ENCODE measurements at regions not wholly inside any gene's neighbourhood (a gene's known extent, or its start where the extent isn't known, plus 50 kb on each side); places are given as distances from the start of the nearest gene placed in this dataset.
"Not testable (repeated sequence)": the region's sequence is repeated elsewhere in the genome, so short reads cannot be mapped to it uniquely, and the experiment has no call there.

- no peak for DNase-seq (ENCODE audit: low read depth in 2 of 2)
Observed at GRCh38 chr14:105659935-105660527, 133.6 kb downstream of the TMEM121 start.

GRCh38 chr14:105660816-105661531 lies 134.6 kb downstream of the TMEM121 start:
- DNase-seq (ENCODE audit: low read depth in 2 of 2): no peak

- not testable (repeated sequence) for DNase-seq (ENCODE audit: low read depth in 2 of 2)
Observed at GRCh38 chr14:105662043-105662442, 135.7 kb downstream of the TMEM121 start.

DNA sequence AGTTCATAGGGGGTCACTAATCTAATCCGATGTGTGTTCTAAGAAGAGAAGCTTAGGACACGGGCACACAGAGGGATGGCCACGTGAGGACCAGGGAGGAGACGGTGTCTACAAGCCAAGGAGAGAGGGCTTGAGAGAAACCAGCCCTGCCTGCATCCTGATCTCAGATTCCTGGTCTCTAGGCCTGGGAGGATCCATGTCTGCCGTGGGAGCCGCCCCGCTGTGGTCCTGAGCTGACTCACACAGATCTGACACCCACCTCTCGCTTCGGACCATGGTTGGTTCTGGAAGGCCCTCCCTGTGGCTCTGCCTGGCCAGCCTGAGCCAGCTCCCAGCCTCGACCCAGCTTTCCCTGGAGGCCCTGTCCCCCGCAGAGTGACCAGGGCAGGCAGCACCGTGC lies 136.2 kb downstream of the TMEM121 start:
- DNase-seq (ENCODE audit: low read depth in 2 of 2): not testable (repeated sequence)

GRCh38 chr14:105663323-105663722 lies 136.9 kb downstream of the TMEM121 start:
- not testable (repeated sequence) for DNase-seq (ENCODE audit: low read depth in 2 of 2)

DNA sequence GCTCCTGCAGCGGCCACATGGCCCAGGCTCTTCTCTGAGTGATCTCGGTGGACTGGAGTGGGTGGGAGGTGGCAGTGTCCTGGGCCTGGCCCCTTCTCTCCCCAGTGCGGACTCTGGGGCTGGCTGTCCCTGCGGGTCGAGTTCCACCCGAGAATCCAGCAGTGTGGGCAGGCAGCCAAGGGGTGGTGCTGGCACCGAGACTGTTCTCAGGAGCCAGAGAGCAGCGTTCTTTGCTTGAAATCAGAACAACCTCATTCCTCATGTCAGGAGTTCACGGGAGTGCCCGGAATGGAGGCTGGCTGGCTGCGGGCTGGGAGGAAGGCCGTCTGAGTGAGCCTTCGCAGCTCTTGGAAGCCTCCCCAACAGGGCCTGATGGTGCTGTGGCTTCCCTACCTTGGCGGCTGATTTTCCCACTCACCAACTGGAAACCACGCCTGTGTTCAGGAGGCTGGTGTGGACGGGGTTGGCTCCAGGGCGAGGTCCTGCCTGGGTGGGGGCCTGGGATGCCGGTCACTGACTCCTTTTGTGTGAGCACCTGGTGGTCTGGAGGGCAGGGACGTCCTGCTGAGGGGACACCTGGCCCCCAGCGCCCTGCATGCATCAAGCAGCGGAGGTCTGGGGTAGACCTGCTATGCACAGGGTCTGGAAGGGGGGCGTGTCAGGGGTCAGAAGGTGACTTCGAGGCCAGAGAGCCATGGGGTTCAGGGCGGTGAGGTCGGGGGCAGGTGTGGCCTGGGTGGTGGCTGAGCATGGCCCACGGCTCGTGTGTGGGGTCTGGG lies 137.6 kb downstream of the TMEM121 start:
- DNase-seq (ENCODE audit: low read depth in 2 of 2): not testable (repeated sequence)

DNA sequence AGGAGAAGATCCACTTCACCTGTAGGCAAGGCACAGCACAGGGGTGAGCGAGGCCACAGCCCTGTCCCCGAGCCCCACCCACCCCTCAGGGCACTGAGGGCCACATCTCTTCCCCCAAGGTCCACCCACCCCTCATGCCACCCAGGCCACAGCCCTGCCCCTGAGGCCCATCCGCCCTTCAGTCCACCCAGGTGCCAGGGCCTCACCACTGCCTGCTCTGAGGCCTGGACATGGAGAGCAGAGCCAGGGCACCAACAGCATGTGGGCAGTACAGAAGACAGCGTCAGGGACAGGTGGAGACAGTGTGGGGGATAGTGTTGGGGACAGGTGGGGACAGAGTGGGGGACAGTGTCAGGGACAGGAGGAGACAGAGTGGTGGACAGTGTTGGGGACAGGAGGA lies 138.3 kb downstream of the TMEM121 start:
- DNase-seq (ENCODE audit: low read depth in 2 of 2): no peak

GRCh38 chr14:105665247-105665950 lies 139.0 kb downstream of the TMEM121 start:
- DNase-seq (ENCODE audit: low read depth in 2 of 2): no peak

DNA sequence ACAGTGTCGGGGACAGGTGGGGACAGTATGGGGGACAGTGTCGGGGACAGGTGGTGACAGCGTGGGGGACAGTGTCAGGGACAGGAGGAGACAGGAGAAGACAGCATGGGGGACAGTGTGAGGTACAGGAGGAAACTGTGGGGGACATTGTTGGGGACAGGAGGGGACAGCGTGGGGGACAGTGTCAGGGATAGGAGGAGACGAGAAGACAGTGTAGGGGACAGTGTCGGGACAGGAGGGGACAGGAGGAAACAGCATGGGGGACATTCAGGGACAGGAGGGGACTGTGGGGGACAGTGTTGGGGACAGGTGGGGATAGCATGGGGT lies 139.5 kb downstream of the TMEM121 start:
- DNase-seq (ENCODE audit: low read depth in 2 of 2): no peak

GRCh38 chr14:105666420-105666819 lies 140.0 kb downstream of the TMEM121 start:
- DNase-seq (ENCODE audit: low read depth in 2 of 2): no peak

DNA sequence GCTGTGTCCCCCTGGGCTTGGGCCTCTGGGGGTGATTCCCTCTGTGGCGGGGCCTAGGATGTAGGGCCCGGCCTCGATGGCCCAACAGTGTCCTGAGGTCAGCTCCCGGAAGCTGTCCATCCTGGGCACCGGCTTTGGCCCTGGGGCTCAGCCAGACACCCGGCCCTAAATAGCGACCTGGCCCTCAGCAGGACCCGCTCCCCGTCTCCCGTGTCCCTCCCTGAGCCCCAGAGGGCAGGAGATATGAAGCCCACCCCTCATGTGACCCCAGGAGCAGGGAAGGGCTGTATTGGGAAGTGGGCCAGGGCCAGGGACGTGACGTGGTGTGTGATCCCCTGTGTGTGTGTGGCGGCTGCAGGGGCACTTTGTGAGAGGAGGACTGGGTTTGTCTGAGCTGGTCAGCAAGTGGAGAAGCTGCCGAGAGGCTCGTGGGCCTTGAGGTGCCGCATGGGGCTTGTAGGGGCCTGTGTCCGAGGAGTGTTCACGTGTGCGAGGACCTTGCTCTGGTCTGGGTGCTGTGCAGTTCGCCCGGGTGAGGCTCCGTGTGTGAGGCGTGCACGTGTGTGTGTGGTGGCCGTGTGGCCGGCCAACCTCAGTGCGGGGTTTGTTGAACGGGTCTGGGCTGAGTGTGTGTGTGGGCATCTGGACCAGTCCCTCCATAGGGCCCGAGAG lies 140.7 kb downstream of the TMEM121 start:
- not testable (repeated sequence) for DNase-seq (ENCODE audit: low read depth in 2 of 2)

DNA sequence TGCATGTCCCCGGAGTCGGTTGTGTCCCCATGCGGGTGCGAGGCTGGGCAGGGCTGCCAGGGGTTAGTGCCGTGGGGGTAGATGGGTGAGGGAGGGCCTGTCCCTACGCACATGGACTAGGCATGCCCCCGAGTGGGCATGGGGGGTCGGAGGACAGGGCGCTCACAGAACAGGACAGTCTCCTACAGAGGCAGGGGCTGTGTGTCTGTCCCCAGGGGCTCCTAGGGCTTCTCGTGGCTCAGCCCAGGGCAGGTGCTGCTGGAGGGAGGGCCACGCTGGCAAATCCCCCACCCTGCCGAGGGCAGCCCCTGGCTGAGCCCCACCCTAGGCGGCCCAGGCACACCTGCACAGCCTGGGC lies 141.3 kb downstream of the TMEM121 start:
- DNase-seq (ENCODE audit: low read depth in 2 of 2): not testable (repeated sequence)

GRCh38 chr14:105668021-105668420 lies 141.6 kb downstream of the TMEM121 start:
- not testable (repeated sequence) for DNase-seq (ENCODE audit: low read depth in 2 of 2)

DNA sequence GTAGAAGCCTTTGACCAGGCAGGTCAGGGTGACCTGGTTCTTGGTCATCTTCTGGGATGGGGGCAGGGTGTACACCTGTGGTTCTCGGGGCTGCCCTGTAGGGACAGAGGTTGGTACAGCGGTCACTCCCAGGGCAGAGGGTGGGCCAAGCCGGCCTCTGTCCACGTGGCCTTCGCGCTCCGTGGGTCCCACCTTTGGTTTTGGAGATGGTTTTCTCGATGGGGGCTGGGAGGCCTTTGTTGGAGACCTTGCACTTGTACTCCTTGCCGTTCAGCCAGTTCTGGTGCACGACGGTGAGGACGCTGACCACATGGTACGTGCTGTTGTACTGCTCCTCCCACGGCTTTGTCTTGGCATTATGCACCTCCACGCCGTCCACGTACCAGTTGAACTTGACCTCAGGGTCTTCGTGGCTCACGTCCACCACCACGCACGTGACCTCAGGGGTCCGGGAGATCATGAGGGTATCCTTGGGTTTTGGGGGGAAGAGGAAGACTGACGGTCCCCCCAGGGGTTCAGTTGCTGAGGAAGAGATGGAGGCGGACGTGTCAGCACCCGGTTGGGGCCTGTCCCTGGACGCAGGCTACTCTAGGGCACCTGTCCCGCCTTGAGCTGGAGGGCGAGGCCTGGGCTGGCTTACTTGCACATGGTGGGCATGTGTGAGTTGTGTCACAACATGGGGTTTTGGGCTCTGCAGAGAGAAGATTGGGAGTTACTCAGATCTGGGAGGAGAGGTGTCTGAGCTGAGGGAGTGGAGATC lies 142.3 kb downstream of the TMEM121 start:
- not testable (repeated sequence) for DNase-seq (ENCODE audit: low read depth in 2 of 2)

GRCh38 chr14:105669231-105669610 lies 142.8 kb downstream of the TMEM121 start:
- not testable (repeated sequence) for DNase-seq (ENCODE audit: low read depth in 2 of 2)

DNA sequence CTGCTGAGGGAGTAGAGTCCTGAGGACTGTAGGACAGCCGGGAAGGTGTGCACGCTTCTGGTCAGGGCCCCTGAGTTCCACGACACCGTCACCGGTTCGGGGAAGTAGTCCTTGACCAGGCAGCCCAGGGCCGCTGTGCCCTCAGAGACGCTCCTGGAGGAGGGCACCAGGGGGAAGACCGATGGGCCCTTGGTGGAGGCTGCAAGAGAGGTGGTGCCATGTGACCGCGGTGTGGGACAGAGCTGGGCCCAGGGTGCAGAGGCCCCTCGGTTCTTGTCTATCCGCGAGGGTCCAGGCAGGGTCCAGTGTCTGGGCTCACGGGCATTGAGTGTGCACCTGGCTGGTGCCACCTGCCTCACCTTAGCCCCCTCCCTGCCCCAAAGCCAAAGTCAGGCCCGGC lies 143.3 kb downstream of the TMEM121 start:
- not testable (repeated sequence) for DNase-seq (ENCODE audit: low read depth in 2 of 2)

DNA sequence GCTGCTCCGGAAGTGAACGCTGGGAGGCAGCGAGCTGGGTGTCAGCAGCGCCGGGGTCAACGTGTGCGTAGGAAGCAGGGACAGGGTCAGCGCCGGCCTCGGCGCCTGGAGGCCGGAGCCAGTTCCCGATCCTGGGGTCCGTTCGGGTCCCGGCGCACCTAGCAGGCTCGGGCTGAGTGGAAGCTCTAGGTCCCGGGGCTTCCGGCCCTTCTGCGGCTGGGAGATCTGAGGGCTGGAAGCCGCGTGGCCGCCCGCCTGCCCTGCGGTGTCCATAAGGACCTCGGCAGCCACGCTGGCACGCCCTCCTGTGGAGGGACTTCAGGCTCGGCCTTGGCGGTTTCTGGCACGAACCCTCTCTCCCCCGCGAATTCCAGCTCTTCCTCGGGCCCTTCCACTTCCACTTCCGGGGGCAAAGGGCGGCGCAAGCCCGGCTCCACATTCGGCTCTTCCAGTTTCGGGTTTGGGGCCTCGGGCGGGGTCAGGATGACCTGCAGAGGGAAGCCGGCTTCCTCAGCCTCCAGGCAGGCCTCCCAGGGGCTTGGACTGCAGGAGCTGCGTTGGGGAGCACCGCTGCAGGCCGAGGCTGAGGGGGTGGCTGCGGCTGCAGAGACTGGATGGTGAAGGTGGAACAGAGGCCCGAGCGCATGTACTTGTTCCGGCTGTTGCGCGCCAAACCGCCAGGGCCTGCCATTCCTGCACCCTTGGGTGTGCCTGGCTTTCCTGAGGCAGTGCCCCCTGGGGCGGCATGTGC lies 146.2 kb downstream of the TMEM121 start:
- DNase-seq (ENCODE audit: low read depth in 2 of 2): not testable (repeated sequence)

DNA sequence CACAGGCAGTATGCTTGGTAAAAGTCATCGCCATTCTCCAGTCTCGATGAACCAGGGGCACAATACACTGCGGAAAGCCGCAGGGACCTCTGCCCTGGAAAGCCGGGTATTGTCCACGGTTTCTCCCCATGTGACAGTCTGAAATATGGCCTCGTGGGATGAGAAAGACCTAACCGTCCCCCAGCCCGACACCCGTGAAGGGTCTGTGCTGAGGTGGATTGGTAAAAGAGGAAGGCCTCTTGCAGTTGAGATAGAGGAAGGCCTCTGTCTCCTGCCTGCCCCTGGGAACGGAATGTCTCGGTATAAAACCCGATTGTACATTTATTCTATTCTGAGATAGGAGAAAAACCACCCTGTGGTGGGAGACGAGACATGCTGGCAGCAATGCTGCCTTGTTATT lies 149.1 kb downstream of the TMEM121 start:
- not testable (repeated sequence) for DNase-seq (ENCODE audit: low read depth in 2 of 2)

- DNase-seq (ENCODE audit: low read depth in 2 of 2): not testable (repeated sequence)
Observed at GRCh38 chr14:105675905-105676670, 149.7 kb downstream of the TMEM121 start.

Measured in stimulated activated CD8-positive, alpha-beta memory T cell treated with anti-CD3 and anti-CD28 coated beads, Interleukin-7, amount 100 ng/mL, for 4 hours (primary cell).